Epidermal melanocyte (primary cell): ENCODE measurements at regions not wholly inside any gene's neighbourhood (a gene's known extent, or its start where the extent isn't known, plus 50 kb on each side); places are given as distances from the start of the nearest gene placed in this dataset.
"Not testable (repeated sequence)": the region's sequence is repeated elsewhere in the genome, so short reads cannot be mapped to it uniquely, and the experiment has no call there.

Experiments
- DNase-seq: peaks from one replicate; pipeline ENCODE4 v3.0.0; 2011; ENCODE audit warnings: low spot score; ENCODE audit not compliant: insufficient read length

DNA sequence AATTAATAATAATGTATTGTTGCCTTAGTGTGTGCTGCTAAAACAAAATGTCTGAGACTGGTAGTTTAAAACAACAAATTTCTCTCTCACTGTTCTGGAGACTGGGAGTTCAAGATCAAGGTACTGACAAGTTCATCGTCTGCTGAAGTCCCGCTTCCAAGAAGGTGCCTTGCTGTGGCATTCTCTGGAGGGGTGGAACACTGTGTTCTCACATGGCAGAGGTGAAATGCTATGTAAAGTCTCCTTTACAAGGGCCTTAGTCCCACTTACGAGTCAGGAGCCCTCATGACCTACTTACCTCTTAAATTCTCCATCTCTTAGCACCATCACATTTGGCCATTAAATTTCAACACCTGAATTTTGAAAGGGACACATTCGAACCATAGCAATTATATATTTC, 299.2 kb upstream of the RBMS1 start:
- DNase-seq, result no peak

GRCh38 chr2:160794926-160795325, 301.3 kb upstream of the RBMS1 start:
- DNase-seq, result no peak

DNA sequence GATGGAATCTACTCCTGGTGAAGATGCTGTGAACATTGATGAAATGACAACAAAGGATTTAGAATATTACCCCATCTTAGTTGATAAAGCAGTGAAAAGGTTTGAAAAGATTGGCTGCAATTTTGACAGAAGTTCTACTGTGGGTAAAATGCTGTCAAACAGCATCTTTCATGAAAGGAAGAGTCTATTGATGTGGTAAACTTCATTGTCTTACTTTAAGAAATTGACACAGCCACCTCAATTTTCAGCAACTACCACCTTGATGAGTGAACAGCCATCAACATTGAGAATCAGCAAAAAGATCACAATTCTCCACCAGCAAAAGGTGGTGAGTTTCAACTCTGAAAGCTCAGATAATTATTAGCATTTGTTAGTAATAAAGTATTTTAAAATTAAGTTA, 310.3 kb upstream of the RBMS1 start:
- no peak for DNase-seq

- DNase-seq, result no peak
Measured at GRCh38 chr2:160810406-160810805, 316.8 kb upstream of the RBMS1 start.

DNA sequence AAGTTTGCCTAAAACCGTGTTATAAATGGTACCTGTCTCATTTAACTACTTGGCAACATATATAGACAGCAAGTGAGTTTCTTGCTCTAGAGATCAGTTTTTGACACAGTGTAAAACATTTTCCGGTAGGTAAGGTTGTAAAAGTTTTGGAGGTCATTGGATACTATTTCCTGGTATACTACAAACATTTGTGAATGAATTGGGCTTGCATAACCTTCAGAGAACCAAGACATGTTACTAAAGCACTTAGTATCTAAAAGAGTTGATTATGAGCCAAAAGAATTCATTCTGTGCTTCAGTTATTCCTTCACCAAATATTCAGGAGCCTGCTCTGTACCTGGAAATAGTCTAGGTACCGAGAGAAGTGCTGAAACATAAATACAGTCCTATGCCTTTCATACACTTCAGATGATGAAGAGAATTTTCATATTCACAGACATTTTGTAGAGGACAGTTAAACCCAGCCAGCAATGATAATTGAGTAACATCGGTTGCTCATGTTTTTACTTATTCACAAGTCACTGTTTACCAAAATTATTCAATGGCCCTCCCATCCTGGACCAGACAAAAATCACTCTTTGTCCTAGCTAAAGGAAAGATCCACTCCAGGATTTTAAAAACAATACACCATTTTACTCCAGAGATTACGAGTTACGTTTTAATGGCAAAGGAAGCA, 319.4 kb upstream of the RBMS1 start:
- no peak for DNase-seq

GRCh38 chr2:160813506-160813858, 319.9 kb upstream of the RBMS1 start:
- DNase-seq, result no peak

DNA sequence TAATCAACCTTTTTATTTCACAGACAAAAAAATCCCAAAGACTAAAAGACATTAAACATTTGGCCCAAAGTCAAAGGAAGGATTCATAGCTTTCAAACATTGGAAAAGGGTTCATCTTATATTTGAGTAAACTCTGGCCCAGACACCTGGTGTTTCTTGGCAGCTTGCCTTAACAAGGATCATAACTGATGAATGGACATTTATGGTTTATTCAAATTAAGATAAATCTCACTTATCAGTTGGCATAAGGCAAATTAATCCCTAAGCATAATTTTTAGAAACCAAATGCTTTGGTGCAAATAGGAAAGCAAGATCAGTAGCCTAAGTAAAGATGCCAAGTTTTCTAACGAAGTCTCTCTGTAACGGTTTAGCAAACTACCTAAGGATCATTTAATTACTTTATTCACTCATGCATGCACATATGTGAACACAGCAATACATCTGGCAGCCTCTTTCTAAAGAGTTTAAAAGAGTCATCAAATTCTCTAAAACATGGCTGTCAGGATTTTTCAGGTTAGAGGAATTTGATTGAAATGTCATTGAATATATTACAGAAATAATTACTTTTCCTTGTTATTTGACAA, 323.4 kb upstream of the RBMS1 start:
- no peak for DNase-seq

- DNase-seq, result no peak
Measured at GRCh38 chr2:160820691-160821090, 327.1 kb upstream of the RBMS1 start.

GRCh38 chr2:160822006-160822405, 328.4 kb upstream of the RBMS1 start:
- no peak for DNase-seq

GRCh38 chr2:160825433-160825832, 331.8 kb upstream of the RBMS1 start:
- DNase-seq, result no peak

- DNase-seq, result no peak
Measured at GRCh38 chr2:160826496-160826895, 332.9 kb upstream of the RBMS1 start.

GRCh38 chr2:160828076-160828475, 332.2 kb upstream of the TANK start:
- no peak for DNase-seq

DNA sequence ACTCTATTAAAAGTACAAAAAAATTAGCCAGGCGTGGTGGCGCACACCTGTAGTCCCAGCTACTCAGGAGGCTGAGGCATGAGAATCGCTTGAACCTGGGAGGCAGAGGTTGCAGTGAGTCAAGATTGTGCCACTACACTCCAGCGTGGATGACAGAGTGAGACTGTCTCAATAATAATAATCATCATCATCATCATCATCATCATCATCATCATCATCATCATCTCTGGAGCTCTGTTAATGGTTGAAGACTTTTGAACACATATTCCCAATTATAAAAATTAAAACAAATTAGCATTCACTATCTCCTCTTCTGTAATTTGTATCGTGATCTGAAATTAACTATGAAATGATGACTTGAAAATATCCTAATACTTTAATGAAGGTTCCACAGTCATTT, 327.8 kb upstream of the TANK start:
- DNase-seq, result not testable (repeated sequence)

DNA sequence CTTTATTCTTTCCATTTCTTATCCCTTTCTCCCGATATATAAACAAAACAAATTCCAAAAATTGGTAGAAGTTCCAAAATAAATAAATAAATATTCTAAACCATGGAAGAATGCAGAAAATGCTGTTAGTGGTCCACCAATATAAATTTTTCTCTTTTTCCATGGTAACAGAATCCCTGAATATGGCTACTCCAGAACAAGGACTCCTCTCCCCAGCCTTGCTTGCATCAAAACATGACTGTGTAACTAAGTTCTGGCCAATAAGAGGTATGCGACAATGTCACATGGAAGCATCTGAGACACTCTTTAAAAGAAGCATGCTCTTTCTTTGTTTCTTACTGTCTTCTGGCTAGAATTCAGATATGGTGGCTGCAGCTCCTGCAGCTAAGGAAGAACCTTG, 325.1 kb upstream of the TANK start:
- no peak for DNase-seq

- peak; percentile 55 for DNase-seq
Measured at GRCh38 chr2:160836755-160837154, 323.5 kb upstream of the TANK start.

DNA sequence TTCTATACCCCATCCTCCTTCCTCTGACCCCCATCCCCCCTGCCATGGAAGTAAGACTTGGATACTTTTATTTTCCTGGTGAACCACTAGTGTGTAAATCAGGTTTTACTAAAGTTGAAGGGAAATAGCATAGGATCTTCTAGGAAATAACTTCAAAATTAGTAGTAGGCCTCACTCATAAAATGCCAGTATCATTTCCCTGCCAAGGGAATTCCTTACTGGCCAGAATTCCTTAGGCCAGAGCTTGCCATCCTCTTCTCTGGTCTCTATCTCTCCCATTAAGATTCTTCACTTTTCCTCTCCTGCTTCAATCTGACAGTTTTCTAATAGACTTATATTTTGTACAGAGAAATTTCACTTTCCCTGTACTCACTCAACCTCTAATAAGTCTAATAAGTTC, 322.8 kb upstream of the TANK start:
- no peak for DNase-seq

DNA sequence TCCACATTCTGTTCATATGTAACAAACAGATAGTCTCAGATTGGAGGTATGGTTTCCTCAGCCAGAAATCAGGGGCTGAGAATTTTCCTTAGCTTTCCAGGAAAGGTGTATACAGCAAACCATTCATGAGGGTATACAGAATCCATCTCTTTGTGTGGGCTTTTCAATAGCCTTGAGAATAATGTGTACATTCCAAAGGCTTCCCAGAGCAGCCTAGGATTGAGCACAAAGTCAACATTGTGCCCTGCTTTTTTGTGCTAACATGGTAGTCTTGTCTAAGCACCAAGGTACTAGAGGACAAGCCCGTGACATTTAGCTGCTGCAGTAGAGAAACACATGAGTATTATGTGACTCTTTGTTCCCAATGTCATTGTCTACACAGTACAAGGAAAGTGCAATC, 322.1 kb upstream of the TANK start:
- no peak for DNase-seq

GRCh38 chr2:160838691-160839090, 321.5 kb upstream of the TANK start:
- no peak for DNase-seq

- no peak for DNase-seq
Measured at GRCh38 chr2:160842286-160842685, 317.9 kb upstream of the TANK start.

DNA sequence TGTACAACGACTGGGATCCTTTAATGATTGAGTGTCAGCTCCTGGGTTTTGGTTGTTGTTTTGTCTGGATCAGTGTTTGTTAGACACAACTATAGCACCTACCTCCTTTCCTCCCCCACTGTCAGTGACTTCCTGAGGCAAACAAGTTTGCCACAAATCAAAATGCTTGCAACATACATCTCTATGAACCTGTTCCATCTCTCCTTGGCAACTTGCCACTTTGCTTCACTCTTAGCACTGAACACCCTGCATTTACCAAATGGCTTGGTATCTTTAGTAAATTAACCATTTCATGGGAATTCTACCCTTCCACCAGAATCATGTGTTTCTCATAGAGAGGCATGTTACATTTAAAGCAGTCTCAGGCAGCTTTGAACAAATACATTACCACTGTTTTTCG, 301.1 kb upstream of the TANK start:
- DNase-seq, result no peak

DNA sequence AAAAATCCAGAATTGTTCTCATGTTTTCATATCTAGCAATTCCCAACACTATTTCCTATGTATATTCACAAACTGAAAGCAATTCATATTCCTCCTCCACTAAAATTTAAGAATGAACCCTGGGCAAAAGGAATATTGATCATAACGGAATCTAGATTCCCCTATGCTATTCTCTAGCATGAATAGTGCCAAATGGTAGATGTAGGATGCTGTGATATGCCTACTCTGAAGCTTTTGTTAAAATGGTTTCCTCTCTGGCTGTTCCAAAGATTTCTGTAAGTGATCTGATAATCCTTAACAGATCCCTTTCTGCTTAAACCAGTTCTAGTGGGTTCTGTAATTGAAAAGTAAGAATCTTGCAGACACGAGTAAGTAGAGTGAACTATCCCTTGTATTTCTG, 298.0 kb upstream of the TANK start:
- DNase-seq, result no peak

- no peak for DNase-seq
Measured at GRCh38 chr2:160868891-160869290, 291.3 kb upstream of the TANK start.

GRCh38 chr2:160869411-160869810, 290.8 kb upstream of the TANK start:
- peak; percentile 53 for DNase-seq
